OCI-LY3 (cell line): ENCODE measurements at regions not wholly inside any gene's neighbourhood (a gene's known extent, or its start where the extent isn't known, plus 50 kb on each side); places are given as distances from the start of the nearest gene placed in this dataset.

Source experiments
- CTCF ChIP-seq: fragments of 200-600, 300-600 bp; sonication (generic); IDR thresholded peaks from 2 replicates; pipeline ENCODE4 v1.5.1; 2014; ENCODE audit warnings: antibody characterized with exemption, low read length, low read depth
- EZH2phosphoT487 ChIP-seq: fragments of 200-600 bp; shearing (Covaris generic); IDR thresholded peaks from 2 replicates; pipeline ENCODE4 v1.6.1; 2018; ENCODE audit warnings: antibody characterized with exemption, mixed run types, low read depth

GRCh38 chr3:72591522-72592421 lies 256.5 kb downstream of the SHQ1 start:
- TF ChIP-seq CTCF (no peak), EZH2phosphoT487 (no peak)
